OCI-LY3 (cell line): ENCODE measurements at regions not wholly inside any gene's neighbourhood (a gene's known extent, or its start where the extent isn't known, plus 50 kb on each side); places are given as distances from the start of the nearest gene placed in this dataset.

Source experiments
- EZH2phosphoT487 ChIP-seq: fragments of 200-600 bp; shearing (Covaris generic); IDR thresholded peaks from 2 replicates; pipeline ENCODE4 v1.6.1; 2018; ENCODE audit warnings: antibody characterized with exemption, mixed run types, low read depth
- TF ChIP-seq, protein P1 (sequence below): fragments of 200-600, 300-600 bp; sonication (generic); IDR thresholded peaks from 2 replicates; pipeline ENCODE4 v1.5.1; 2014; ENCODE audit warnings: antibody characterized with exemption, low read length, low read depth

DNA sequence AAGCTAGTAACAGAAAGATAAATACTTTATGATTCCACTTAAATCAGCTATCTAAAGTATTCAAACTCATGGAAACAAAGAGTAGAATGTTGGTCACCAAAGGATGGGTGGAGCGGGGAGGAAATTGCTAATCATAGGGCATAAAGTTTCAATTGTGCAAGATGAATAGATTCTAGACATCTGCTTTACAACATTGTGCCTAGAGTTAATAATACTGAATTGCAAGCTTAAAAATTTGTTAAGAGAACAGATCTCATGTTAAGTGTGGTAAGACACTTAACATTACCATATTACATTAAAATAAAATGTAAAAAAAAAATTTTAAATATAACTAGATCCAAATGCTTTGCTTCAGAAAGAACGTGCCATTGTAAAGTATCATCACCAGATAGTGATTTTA, 411.1 kb upstream of the MBL2 start:
- TF ChIP-seq, protein P1, sequence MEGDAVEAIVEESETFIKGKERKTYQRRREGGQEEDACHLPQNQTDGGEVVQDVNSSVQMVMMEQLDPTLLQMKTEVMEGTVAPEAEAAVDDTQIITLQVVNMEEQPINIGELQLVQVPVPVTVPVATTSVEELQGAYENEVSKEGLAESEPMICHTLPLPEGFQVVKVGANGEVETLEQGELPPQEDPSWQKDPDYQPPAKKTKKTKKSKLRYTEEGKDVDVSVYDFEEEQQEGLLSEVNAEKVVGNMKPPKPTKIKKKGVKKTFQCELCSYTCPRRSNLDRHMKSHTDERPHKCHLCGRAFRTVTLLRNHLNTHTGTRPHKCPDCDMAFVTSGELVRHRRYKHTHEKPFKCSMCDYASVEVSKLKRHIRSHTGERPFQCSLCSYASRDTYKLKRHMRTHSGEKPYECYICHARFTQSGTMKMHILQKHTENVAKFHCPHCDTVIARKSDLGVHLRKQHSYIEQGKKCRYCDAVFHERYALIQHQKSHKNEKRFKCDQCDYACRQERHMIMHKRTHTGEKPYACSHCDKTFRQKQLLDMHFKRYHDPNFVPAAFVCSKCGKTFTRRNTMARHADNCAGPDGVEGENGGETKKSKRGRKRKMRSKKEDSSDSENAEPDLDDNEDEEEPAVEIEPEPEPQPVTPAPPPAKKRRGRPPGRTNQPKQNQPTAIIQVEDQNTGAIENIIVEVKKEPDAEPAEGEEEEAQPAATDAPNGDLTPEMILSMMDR = no peak
- TF ChIP-seq EZH2phosphoT487 = no peak
